ENCODE measurements at regions not wholly inside any gene's neighbourhood (a gene's known extent, or its start where the extent isn't known, plus 50 kb on each side); places are given as distances from the start of the nearest gene placed in this dataset.
A peak's percentile ranks its signal among the peaks of the same experiment; 100 is the strongest.

DNA sequence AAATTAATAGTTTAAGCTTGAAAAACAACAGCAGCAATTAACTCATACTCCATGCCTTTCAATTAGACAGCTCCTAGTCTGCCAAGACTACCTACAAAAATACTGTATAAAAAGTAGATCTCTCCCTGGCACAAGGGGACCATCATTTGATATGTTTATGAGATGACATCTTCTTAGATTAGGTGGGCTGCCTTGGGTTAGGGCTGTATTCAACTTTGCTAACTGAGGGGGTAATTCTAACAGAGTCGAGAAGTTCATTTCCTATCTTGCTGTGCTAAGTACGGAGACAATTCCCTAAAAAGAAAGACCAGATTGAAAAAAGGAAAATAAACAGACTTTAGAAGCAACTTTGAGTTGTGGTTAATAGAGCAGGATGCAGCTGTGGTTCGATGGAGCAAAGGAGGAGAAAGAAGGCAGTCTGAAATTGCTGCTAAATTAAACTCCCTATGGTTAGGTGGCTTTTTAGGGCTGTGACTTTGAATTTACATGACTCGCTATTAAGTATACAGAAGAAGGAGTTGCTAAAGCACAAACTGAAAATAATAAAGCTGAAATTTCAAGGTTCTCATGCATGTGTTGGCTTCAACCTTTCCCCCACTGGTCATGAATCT lies 75.4 kb downstream of the CDC7 start:
- no peak for DNase-seq

DNA sequence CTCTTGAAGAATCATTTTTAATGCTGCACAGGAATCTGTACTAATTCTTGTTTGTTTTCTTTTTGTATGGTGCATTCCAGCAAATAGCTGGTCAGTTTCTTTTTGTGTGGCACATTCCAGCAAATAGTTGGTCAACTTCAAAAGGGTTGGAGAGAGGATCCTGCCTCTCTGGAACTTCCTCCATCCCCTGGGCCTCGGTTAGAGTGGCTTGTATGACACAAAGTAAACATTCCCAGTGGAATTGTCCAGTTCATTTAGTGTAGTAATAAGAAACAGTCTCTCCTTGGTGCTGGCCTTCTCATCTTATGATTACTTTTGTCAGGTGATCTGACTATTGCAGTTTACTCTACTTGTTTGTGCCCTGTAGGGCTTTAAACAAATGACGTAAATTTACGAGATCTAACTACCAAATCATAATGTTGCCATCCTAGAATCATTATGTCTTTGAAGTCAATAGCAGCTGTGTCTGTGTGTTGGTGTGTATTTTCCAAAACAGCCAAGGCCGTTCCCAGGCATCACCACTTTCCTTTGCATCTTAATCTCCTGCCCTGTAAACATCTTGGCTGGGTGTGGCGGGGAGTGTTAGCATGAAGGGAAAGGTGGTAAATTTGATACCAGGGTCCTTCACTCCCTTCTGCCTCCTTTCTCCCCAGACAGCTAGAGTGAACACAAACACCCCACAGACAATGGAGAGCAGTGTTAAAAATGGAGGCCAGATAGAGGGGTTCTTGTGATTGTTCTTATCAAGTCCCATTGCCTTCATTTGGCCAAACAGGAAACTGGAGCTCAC lies 77.9 kb downstream of the CDC7 start:
- no peak for DNase-seq

DNA sequence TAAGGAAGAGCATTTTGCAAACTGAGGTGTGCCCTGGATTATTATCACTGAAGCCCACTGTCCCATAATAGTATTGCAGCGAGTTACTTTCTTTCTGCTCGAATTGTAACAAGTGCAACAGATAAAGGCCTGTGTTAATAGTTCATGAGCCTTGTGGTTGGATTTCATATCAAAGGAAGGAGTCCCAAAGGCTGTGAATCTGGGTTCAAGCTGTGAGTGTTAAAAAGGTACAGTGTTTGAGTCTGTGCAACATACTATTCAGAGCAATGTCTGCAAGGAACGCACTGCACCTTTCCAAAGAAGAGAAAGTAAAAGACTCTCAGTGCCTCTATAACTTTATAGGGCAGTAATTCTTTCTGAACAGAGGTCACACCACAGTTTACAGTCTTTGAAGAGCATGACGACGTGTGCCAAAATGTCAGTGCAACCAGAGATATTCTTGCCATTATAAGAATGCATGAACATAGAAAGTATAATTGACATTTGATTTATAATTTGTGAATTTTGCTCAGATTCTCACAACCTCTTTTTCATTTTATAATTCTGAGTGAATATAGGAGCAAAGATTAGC lies 79.1 kb downstream of the CDC7 start:
- DNase-seq: no peak

DNA sequence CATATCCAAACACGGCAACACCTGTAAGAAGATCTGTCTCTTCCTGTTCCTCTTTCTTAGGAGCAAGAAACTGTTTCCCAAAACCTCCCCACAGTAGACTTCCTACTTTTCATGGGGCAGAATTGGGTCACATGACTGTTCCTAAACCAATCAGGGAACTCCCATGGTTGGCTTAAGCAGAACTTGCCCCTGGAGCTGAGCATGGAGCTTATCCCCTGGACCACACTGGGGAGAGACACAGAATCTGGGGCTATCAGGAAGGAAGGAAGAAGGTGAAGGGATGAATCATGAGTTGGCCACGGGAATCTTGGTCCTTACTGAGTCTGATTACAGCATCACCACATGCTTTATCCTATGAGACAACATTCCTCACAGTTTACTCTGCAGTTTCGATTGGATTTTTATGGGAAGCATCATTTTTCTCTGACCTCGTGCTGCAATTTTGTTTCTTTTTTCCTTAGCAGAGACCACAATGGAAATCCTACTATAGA lies 81.8 kb downstream of the CDC7 start:
- peak; percentile 75 for DNase-seq

DNA sequence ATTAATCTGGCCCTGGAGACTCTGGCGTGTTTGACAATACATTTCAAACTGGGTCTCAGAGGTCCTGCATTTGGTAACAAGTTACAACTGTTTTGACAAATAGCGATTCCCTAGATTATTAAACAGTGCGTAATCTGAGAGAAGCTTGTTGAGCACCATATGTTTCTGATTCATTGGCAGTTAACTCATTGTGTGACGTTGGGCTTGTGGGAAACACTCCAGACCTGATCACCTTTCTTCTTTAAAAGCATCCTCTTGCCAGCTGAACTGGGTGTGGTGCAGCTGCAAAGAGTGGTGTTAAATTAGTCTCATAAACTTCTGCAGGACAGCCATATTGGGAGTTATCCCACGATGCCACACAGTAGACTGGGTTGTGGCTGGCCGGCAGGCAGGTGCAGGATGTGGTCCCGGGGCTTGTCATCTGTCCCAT lies 82.7 kb downstream of the CDC7 start:
- DNase-seq: peak; percentile 40

DNA sequence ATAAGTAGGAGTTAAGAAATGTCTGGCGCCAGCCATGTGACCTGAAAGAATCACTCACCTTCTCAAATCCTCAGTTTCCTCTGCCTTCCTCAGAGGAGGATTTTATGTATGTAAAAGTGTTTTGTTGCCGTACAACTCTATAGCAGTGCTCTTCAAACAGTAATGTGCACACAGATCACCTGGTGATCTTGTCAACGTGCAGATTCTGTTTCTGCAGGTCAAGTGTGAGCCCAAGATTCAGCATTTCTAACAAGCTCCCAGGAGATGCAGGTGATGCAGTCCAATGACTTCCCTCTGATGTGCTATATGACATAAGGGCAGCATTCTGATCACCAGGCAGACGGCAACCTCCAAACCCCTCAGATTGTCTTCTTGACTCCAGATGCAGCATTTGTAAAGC lies 83.7 kb downstream of the CDC7 start:
- DNase-seq: no peak

DNA sequence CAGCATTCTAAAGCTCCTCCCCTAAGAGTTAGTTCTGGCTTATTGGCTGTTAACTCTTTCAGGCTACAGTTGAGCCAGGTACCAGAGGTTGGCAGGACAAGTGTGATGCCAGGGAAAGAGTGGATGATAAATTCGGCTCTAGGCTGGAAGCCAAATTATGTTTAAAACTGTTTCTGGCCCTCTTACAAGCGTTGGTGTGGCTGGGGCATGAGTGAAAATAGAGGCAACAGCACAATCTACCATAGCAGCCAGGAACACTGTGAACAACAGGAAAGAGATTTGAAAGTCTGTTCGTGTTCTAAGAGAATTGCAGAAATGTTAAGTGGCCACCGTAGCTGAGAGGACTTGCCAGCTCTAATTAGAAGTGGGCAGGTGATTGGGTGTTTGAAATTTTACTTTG lies 84.2 kb downstream of the CDC7 start:
- no peak for DNase-seq

DNA sequence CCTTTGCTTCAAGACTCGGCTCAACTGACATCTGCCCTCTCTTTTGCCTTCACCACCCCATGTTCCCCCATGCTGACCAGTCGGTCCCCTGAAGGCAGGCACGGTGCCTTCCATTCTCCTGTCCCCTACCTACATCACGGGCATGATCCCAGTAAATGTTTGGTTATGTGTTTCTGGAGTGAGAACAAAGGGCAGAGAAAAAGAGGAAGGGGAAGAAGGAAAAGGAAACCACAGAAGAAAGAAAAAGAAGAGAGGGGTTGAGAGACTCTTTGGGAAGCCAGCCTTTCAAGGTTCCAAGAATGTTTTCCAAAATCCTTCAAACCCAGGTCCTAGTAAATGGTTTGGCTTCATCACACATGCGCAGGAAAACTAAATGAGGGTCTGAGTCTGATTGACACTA lies 84.9 kb downstream of the CDC7 start:
- no peak for DNase-seq

DNA sequence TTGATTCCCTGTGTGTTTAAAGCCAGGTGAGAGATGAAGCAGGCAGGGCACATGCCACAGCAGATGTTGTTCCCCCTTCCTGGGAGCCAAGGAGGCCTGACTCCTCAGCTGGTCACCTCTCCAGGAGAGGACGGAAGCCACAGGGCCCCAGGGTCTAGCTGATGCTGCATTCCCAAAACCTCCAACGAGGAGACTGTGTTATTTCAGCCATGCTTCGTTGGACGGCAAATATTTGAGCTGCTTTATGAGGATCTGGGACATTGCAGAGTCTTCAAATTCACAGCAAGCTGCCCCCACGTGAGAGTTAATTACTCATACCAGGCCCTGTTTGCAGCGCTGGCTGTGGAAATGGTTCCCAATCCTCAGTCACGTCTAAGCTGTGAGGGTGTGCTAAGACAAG lies 85.3 kb downstream of the CDC7 start:
- no peak for DNase-seq

DNA sequence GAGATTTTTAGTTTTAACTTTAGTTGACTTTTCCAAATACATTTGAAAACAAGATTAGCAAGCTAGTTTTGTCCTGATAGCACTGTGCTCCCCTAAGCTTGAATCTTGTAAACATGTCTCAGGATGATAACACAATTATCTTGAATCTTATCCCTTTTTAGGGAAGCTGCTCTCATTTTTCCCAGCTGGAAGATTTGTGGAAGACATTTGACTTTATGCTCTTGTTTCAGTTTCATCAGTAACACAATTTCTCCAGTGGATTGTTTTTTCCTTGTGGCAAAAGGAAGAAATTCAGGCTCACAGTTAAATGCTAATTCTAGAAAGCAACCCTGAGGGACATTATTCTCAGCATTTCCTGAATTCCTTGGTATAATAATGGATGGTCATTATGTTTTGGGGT lies 88.8 kb downstream of the CDC7 start:
- DNase-seq: no peak

DNA sequence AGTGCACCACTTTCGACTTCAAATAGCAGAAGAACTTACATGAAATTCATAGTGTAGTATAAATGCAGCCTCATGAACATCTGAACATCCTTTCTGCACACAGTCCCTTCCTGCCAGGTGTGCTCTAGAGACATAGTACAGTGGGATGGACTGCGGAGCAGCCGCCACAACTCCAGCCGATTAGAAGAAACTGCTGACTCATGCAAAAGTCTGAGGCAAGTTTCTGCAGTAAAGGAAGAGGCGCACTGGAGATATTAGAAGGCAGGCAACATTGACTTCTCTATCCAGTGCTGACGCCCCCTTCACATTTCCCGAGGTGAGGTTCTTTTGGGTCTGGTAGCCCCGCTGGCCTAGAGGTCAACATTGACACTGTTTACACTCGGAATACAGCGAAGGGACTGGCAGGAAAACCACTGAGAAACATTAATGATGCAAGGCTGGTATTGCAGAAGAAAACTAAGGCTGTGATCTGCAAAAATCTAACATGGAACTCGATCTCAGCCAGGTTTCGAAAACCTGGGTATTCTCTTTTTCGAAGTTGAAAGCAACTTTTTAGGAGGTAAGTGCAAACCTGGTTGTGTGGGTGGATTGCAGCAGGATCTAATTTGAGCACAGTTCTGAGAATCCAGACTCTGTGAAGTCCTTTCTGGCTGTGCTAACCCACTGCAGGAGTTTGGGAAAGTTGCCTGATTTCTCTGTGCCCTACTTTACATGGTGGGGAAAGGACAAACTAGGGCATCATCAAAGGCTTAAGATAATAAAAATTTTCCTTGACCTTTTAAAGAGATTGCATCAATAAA lies 90.7 kb downstream of the CDC7 start:
- DNase-seq: no peak

DNA sequence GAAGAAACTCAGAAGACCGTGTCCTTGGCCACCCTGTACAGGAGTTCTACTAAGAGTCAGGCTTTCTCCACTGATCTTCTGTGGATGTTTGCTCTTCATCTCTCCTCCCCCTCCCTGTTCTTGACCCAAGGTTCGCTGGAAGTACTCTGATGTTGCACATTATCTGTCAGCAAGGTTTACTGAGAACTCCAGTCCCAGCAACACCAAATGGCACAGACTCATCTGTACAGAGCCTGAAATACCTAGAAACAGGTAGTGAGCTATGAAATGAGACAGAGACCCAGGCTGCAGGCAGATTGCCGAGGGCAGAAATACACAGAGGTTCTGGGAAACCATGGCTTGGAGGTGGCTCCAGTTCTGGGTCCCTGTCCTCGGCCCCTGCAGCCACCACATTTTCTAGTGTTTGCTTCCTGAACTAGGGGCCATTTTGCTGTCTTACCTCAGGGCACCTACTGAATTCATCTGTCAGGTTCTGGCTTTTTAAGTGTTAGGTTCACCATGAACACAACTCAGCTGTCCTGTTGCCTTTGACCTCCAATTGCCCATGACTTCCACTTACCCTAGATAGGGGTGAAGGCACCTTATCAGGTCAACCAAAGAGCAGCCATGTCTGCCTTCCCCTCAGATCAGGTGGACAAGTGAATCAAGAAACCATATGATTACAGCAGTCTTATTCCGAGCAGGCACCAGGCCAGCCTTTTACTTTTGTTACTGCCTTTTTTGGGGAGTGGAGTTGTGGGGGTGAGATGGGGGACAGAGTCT lies 92.2 kb downstream of the CDC7 start:
- DNase-seq: no peak

DNA sequence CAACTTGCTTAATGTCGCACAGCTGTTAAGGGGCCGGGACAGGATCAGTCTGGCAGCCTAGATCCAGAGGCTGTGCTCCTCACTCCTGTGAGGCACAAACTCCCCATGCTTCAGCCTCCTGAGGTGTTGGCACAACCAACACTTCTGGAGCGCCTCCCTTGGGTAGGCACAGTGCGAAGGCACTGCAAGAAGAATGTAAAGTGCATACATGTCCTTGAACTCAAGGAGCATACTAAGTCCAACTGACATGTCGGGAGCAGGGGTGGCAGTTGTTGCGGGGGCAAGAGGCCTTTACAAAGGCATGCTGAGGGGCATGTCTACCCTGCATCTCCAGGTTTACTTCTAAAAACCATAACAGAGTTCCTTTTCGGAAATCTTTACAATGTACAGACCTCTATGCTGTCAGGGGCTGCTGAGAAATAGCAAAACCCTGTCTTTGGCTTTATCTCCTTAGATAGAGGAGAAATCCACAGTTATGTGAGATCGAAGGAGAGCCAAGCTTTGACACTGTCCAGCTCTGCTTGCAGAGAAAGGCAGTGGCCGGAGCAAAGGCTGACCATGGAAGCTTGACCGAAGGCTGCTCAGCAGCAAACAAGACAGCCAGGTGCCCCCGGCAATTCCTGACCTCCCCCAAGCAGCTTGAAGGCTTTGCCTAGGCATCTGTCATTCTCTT lies 93.9 kb downstream of the CDC7 start:
- no peak for DNase-seq

DNA sequence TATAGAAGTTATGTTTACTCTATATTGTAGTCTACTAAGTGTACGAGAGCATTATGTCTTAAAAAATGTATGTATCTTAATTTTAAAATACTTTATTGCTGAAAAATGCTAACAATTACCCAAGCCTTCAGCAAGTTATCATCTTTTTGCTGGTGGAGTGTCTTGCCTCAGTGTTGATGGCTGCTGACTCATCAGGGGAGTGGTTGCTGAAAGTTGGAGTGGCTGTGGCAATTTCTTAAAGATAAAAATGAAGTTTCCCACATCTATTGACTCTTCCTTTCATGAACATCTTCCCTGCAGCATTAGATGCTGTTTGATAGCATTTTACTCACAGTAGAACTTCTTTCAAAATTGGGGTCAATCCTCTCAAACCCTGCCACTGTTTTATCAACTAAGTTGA lies 95.8 kb downstream of the CDC7 start:
- no peak for DNase-seq

DNA sequence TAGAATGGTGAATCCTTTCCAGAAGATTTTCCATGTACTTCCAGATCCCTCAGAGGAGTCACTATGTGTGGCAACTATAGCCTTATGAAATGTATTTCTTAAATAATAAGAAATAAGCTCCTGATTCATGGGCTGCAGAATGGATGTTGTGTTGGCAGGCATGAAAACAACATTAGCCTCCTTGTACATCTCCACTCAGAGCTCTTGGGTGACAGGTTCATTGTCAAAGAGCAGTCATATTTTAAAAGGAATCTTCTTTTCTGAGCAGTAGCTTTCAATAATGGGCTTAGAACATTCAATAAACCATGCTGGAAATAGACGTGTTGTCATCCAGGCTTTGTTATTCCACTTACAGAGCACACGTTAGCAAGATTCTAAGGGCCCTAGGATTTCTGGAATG lies 96.6 kb downstream of the CDC7 start:
- no peak for DNase-seq

DNA sequence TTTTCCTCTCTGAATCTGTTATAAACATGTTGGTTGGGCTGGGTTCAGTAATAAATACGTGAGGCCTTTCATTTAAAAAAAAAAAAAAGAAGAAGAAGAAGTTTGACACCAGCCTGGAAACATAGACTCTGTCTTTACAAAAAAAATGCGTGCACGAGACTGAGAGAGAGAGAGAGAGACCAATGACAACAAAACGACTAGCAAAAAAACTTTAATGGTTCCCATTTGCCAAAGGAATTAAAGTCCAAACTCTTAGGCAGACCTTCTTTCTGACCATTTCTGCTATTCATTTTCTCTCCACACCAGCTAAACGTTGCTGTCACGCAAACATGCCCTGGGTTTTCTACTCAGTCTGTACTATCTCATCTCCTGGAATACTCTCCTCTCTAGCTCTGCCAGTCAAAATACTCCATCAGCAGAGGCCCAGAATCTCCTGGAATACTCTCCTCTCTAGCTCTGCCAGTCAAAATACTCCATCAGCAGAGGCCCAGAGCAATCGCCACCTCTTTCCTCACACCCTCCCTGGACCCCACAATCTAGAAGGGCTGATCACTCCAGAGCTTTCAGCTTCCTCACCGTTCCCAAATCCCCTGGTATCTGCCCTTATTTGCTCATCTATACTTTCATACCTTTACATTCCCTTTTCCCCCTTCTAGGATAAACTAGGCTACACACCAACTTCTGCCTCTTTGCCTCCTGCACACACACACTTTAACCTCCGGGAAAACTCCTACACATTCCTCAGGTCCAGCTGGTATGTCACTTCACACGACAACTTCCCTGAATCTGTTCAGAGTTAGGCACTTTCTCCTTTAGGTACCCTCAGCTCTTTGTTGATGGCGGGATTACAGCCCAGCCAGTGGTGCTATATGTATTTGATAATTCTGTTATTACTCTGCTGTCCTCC lies 100.0 kb downstream of the CDC7 start:
- no peak for DNase-seq

DNA sequence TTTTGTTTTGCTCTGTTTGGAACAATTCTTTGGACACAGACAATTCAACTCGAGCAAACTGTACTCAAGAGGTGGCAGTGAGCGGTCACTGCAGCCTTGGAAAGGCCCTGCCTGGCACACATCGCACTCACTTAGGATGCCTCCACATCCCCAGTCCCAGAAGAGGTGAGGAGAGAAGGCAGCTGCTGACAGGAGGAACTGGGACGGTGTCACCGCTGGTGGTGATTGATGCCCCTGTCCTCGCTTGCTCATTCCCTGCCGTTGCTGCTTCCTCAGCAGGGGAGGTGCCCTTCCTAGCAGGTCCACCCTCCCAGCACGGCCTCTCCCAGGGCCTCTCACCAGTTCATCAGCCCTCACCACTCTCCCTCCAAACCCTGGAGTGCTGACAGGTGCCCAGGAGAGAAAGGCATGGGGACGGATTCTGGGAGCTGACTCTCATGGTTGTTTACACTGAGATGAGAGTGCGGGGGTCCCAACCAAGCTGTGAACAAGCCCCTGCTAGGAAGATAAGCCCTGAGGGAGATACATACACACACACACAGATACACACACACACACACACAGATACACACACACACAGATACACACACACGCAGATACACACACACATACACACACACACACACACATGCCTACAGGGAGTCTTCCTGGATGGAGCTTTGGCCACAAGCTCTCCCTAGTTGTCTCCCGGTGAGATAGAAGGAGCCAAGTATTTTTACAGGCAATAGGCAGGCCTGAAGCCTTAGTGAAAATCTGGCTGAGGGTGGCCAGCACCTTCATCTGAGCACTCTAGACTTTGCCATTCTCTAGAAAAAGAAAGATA lies 101.1 kb downstream of the CDC7 start:
- peak; percentile 75 for DNase-seq

DNA sequence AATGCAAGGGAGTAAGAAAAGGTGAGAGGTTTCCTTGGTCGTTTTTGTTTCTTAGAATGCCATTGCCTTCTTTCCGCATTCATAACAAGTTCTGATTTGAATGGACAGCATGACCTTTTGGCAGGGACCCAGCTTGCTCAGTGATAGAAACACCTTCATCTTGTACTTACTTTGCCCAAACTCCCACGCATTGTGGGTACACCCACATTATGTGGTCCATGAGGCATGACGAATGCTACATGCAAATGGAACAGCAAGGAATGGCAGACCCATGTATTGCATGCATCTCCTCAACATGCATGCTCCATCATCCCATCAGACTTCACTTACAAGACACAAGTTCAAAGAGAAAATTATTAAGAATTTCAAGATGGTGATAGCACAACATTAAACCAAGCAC lies 102.8 kb downstream of the CDC7 start:
- no peak for DNase-seq

DNA sequence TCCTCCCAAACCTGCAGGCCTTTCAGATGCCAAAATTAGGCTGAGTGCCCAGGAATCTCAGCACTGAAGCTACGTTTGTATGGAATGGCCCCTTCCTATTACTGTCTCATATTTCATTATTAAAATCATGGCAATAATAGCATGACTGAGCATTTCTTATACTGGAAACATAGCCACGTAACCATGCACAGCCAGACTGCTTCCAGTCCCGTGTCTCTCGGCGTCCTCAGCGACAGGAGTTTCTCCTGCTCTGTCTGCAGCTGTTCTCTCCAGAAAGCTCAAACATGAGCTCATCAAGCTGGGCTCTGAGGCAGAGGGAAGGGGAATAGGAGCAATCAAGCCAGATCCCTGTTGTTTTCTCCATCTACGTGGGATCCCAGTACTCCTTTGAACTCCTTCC lies 104.0 kb downstream of the CDC7 start:
- peak; percentile 69 for DNase-seq

DNA sequence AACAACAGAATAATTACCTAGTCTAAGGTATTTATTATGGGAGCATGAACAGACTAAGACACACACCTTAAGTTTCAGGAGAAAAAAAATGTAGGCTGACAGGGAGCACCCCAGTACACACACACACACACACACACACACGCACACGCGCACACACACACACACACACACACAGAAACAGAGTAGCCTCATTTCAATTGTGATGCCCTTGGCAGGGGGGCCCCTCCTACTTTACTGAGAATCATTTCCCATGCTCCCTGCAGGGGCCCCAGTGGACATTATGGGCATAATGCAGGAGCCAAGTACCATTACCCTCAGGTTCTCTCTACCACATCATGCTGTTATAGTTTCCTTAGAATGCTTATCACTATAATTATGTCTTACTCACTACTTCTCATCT lies 104.9 kb downstream of the CDC7 start:
- no peak for DNase-seq
